ENCODE measurements at regions not wholly inside any gene's neighbourhood (a gene's known extent, or its start where the extent isn't known, plus 50 kb on each side); places are given as distances from the start of the nearest gene placed in this dataset.

GRCh38 chr5:133854554-133854953 is 113.9 kb downstream of the C5orf15 start:
- no peak for DNase-seq (ENCODE audit: low spot score)

GRCh38 chr5:133853646-133854365 is 114.6 kb downstream of the C5orf15 start:
- DNase-seq (ENCODE audit: low spot score), result no peak

GRCh38 chr5:133851521-133851920 is 116.9 kb downstream of the C5orf15 start:
- no peak for DNase-seq (ENCODE audit: low spot score)

- no peak for DNase-seq (ENCODE audit: low spot score)
These were observed 117.6 kb downstream of the C5orf15 start for GRCh38 chr5:133850811-133851210.

GRCh38 chr5:133849116-133849515 is 119.3 kb downstream of the C5orf15 start:
- DNase-seq (ENCODE audit: low spot score), result no peak

GRCh38 chr5:133848341-133848811 is 120.0 kb downstream of the C5orf15 start:
- no peak for DNase-seq (ENCODE audit: low spot score)

GRCh38 chr5:133847886-133848285 is 120.5 kb downstream of the C5orf15 start:
- DNase-seq (ENCODE audit: low spot score), result no peak

- DNase-seq (ENCODE audit: low spot score), result no peak
These were observed 121.1 kb downstream of the C5orf15 start for GRCh38 chr5:133847301-133847700.

GRCh38 chr5:133846478-133847226 is 121.8 kb downstream of the C5orf15 start:
- DNase-seq (ENCODE audit: low spot score), result no peak

- no peak for DNase-seq (ENCODE audit: low spot score)
These were observed 123.2 kb downstream of the C5orf15 start for GRCh38 chr5:133845271-133845670.

- no peak for DNase-seq (ENCODE audit: low spot score)
These were observed 123.6 kb downstream of the C5orf15 start for GRCh38 chr5:133844836-133845235.

- DNase-seq (ENCODE audit: low spot score), result no peak
These were observed 124.5 kb downstream of the C5orf15 start for GRCh38 chr5:133843911-133844310.

- no peak for DNase-seq (ENCODE audit: low spot score)
These were observed 125.4 kb downstream of the C5orf15 start for GRCh38 chr5:133842846-133843611.

GRCh38 chr5:133841831-133842750 is 126.3 kb downstream of the C5orf15 start:
- DNase-seq (ENCODE audit: low spot score), result no peak

- no peak for DNase-seq (ENCODE audit: low spot score)
These were observed 128.3 kb downstream of the C5orf15 start for GRCh38 chr5:133840168-133840567.

GRCh38 chr5:133839721-133840120 is 128.7 kb downstream of the C5orf15 start:
- no peak for DNase-seq (ENCODE audit: low spot score)

GRCh38 chr5:133839090-133839489 is 129.3 kb downstream of the C5orf15 start:
- DNase-seq (ENCODE audit: low spot score), result no peak

GRCh38 chr5:133838286-133838685 is 130.1 kb downstream of the C5orf15 start:
- DNase-seq (ENCODE audit: low spot score), result no peak

- peak; percentile 33 for DNase-seq (ENCODE audit: low spot score)
These were observed 136.8 kb downstream of the C5orf15 start for GRCh38 chr5:133831491-133832224.

- DNase-seq (ENCODE audit: low spot score), result no peak
These were observed 137.5 kb downstream of the C5orf15 start for GRCh38 chr5:133830911-133831310.

GRCh38 chr5:133830281-133830680 is 138.1 kb downstream of the C5orf15 start:
- no peak for DNase-seq (ENCODE audit: low spot score)
